Vagina (tissue), 2 donors: ENCODE measurements at regions not wholly inside any gene's neighbourhood (a gene's known extent, or its start where the extent isn't known, plus 50 kb on each side); places are given as distances from the start of the nearest gene placed in this dataset.

Experiments used
- DNase-seq, 2 donors: peaks; one replicate each; pipeline ENCODE4 v3.0.0-alpha.2; 2017; ENCODE audit errors: extremely low spot score in 2 of 2
- H3K27ac ChIP-seq: fragments of 200-600 bp; sonication (generic); one replicate; pipeline ENCODE4 v1.5.1; 2019
- H3K27me3 ChIP-seq: fragments of 200-600 bp; sonication (generic); one replicate; pipeline ENCODE4 v1.5.1; 2019
- H3K36me3 ChIP-seq, 2 donors: fragments of 200-600 bp; sonication (generic); one replicate each; pipeline ENCODE4 v1.5.1; 2017 to 2019
- H3K4me1 ChIP-seq: fragments of 200-600 bp; sonication (generic); one replicate; pipeline ENCODE4 v1.5.1; 2019
- H3K4me3 ChIP-seq, 2 donors: fragments of 200-600 bp; sonication (generic); 1 replicate in 1 of 2; 2 replicates in 1 of 2; pipeline ENCODE4 v1.5.1; 2016 to 2019
- H3K9me3 ChIP-seq: fragments of 200-600 bp; sonication (generic); one replicate; pipeline ENCODE4 v1.5.1; 2019
- CTCF ChIP-seq, 3 experiments: fragments of 450-650 bp in 2 of 3; fragments of 200-600 bp in 1 of 3; sonication (generic) in 1 of 3; IDR thresholded peaks; one replicate each; pipeline ENCODE4 v1.5.1; 2017 to 2019; ENCODE audit warnings: antibody characterized with exemption in 3 of 3, mild to moderate bottlenecking in 2 of 3, moderate library complexity in 2 of 3
- POLR2A ChIP-seq, 2 donors: fragments of 450-650 bp; IDR thresholded peaks; one replicate each; pipeline ENCODE4 v1.6.1; 2017; ENCODE audit warnings: antibody characterized with exemption in 2 of 2, mild to moderate bottlenecking in 2 of 2, moderate library complexity in 2 of 2
- POLR2AphosphoS5 ChIP-seq, 2 donors: sonication (generic); formaldehyde crosslinking; IDR thresholded peaks; one replicate each; pipeline ENCODE4 v1.9.0; 2017; ENCODE audit warnings: antibody characterized with exemption in 2 of 2, mild to moderate bottlenecking in 2 of 2, low read depth in 1 of 2; ENCODE audit not compliant: insufficient read depth in 1 of 2
- intact Hi-C: fragments of 100-400 bp; cut with DNase I; formaldehyde crosslinking; loops from one replicate; pipeline ENCODE4 v1.15.1; 2023

- Histone ChIP-seq H3K4me1 (peaks cover 16% of the 10 kb centered on the region), H3K4me3 (no peak overlapping the region), H3K36me3 (no peaks in the 10 kb centered on the region), H3K9me3 (no peaks in the 10 kb centered on the region), H3K27ac (no peak overlapping the region), H3K27me3 (no peaks in the 10 kb centered on the region)
- TF ChIP-seq CTCF (IDR thresholded peaks at IDR 0.05) (no peak), POLR2A (IDR thresholded peaks at IDR 0.05) (no peak), POLR2AphosphoS5 (IDR thresholded peaks at IDR 0.05; ENCODE audit: insufficient read depth in 1 of 2, low read depth in 1 of 2) (no peak)
- DNase-seq = no peak
- intact Hi-C loops = no loop called here
Observed at GRCh38 chr1:117732065-117732797, 126.4 kb downstream of the TENT5C start.

GRCh38 chr1:117732956-117733355 is 127.1 kb downstream of the TENT5C start:
- no peak for DNase-seq
- intact Hi-C loops = no loop called here

GRCh38 chr1:117734403-117734802 is 128.6 kb downstream of the TENT5C start:
- DNase-seq = no peak
- TF ChIP-seq POLR2AphosphoS5 (IDR thresholded peaks at IDR 0.05; ENCODE audit: insufficient read depth in 1 of 2, low read depth in 1 of 2) (no peak), CTCF (IDR thresholded peaks at IDR 0.05) (no peak), POLR2A (IDR thresholded peaks at IDR 0.05) (no peak)
- peak overlapping the region; percentile 81 for H3K27ac ChIP-seq

More at GRCh38 chr1:117732956-117733355, 127.1 kb downstream of the TENT5C start:
- Histone ChIP-seq H3K27ac (no peak overlapping the region), H3K27me3 (no peaks in the 10 kb centered on the region), H3K9me3 (no peaks in the 10 kb centered on the region), H3K4me1 (peaks cover 16% of the 10 kb centered on the region), H3K36me3 (no peaks in the 10 kb centered on the region), H3K4me3 (no peak overlapping the region)
- TF ChIP-seq CTCF (IDR thresholded peaks at IDR 0.05) (no peak), POLR2A (IDR thresholded peaks at IDR 0.05) (no peak), POLR2AphosphoS5 (IDR thresholded peaks at IDR 0.05; ENCODE audit: insufficient read depth in 1 of 2, low read depth in 1 of 2) (no peak)

GRCh38 chr1:117735045-117735992 is 129.5 kb downstream of the TENT5C start:
- Histone ChIP-seq H3K4me1 (peaks cover 16% of the 10 kb centered on the region), H3K9me3 (no peaks in the 10 kb centered on the region), H3K27ac (peak overlapping the region; percentile 81), H3K4me3 (peak overlapping the region; percentile 30), H3K36me3 (no peaks in the 10 kb centered on the region), H3K27me3 (no peaks in the 10 kb centered on the region)
- intact Hi-C loops = no loop called here
- DNase-seq = no peak
- TF ChIP-seq CTCF (IDR thresholded peaks at IDR 0.05) = no peak
- TF ChIP-seq POLR2AphosphoS5 (IDR thresholded peaks at IDR 0.05; ENCODE audit: insufficient read depth in 1 of 2, low read depth in 1 of 2) = peak in 1 of 2 donors; percentile 67

More at GRCh38 chr1:117734403-117734802, 128.6 kb downstream of the TENT5C start:
- Histone ChIP-seq H3K36me3 (no peaks in the 10 kb centered on the region), H3K9me3 (no peaks in the 10 kb centered on the region), H3K4me1 (peaks cover 16% of the 10 kb centered on the region), H3K27me3 (no peaks in the 10 kb centered on the region), H3K4me3 (no peak overlapping the region)
- intact Hi-C loops = no loop called here
